Mesenchymal stem cell (in vitro differentiated cells and primary cell): ENCODE measurements at regions not wholly inside any gene's neighbourhood (a gene's known extent, or its start where the extent isn't known, plus 50 kb on each side); places are given as distances from the start of the nearest gene placed in this dataset.

Experiments
- DNase-seq: peaks from one replicate; pipeline ENCODE4 v3.0.0-alpha.2; 2013
- H2AFZ ChIP-seq: one replicate; pipeline ENCODE4 v1.6.1; 2013; ENCODE audit warnings: low read depth, mild to moderate bottlenecking, control low read depth, inconsistent platforms, low read length, moderate library complexity
- H2AK5ac ChIP-seq: 2 replicates; pipeline ENCODE4 v1.6.1; 2013; ENCODE audit warnings: low read length, moderate library complexity, mild to moderate bottlenecking, inconsistent platforms; ENCODE audit not compliant: severe bottlenecking
- H2BK120ac ChIP-seq: one replicate; pipeline ENCODE4 v1.6.1; 2013; ENCODE audit warnings: low read depth, mild to moderate bottlenecking, inconsistent platforms, low read length, moderate library complexity
- H2BK12ac ChIP-seq, 2 experiments: one replicate each; pipeline ENCODE4 v1.6.1; 2013; ENCODE audit warnings: inconsistent platforms in 2 of 2, low read length in 2 of 2, mild to moderate bottlenecking in 2 of 2, moderate library complexity in 2 of 2, control low read depth in 1 of 2
- H2BK15ac ChIP-seq: one replicate; pipeline ENCODE4 v1.6.1; 2013; ENCODE audit warnings: mild to moderate bottlenecking, low read depth, inconsistent platforms; ENCODE audit not compliant: poor library complexity, severe bottlenecking
- H2BK5ac ChIP-seq: 2 replicates; pipeline ENCODE4 v1.6.1; 2013; ENCODE audit warnings: low read depth, mild to moderate bottlenecking, low read length, control low read depth, inconsistent platforms; ENCODE audit not compliant: poor library complexity, severe bottlenecking
- H3K14ac ChIP-seq, 2 experiments: one replicate each; pipeline ENCODE4 v1.6.1; 2013; ENCODE audit warnings: inconsistent platforms in 2 of 2, low read length in 2 of 2, control low read depth in 1 of 2, mild to moderate bottlenecking in 1 of 2, moderate library complexity in 1 of 2
- H3K18ac ChIP-seq, 2 experiments: one replicate each; pipeline ENCODE4 v1.6.1; 2013; ENCODE audit warnings: inconsistent platforms in 2 of 2, low read length in 2 of 2, control low read depth in 1 of 2, low read depth in 1 of 2, mild to moderate bottlenecking in 1 of 2
- H3K23ac ChIP-seq, 2 experiments: one replicate each; pipeline ENCODE4 v1.6.1; 2013; ENCODE audit warnings: inconsistent platforms in 2 of 2, low read length in 2 of 2, mild to moderate bottlenecking in 2 of 2, moderate library complexity in 2 of 2, control low read depth in 1 of 2
- H3K27ac ChIP-seq: 2 replicates; pipeline ENCODE4 v1.5.1; 2013; ENCODE audit warnings: mild to moderate bottlenecking, moderate library complexity, low read length, control low read depth, inconsistent platforms; ENCODE audit not compliant: poor library complexity, severe bottlenecking
- H3K27me3 ChIP-seq, 2 experiments: 2 replicates each; pipeline versions ENCODE4 v1.6.1 to v1.7.0; 2013; ENCODE audit warnings: low read length in 2 of 2, mild to moderate bottlenecking in 2 of 2, moderate library complexity in 2 of 2, control low read depth in 1 of 2, inconsistent platforms in 1 of 2; ENCODE audit not compliant: control insufficient read depth in 1 of 2, insufficient read depth in 1 of 2
- H3K36me3 ChIP-seq, 2 experiments: 2 replicates each; pipeline versions ENCODE4 v1.6.1 to v1.7.0; 2013; ENCODE audit warnings: low read length in 2 of 2, control low read depth in 1 of 2, inconsistent platforms in 1 of 2, low read depth in 1 of 2, mild to moderate bottlenecking in 1 of 2; ENCODE audit not compliant: insufficient read depth in 2 of 2, control insufficient read depth in 1 of 2
- H3K4ac ChIP-seq, 2 experiments: one replicate each; pipeline ENCODE4 v1.6.1; 2013; ENCODE audit warnings: inconsistent platforms in 2 of 2, low read length in 2 of 2, mild to moderate bottlenecking in 2 of 2, moderate library complexity in 2 of 2, control low read depth in 1 of 2, low read depth in 1 of 2
- H3K4me1 ChIP-seq: 2 replicates; pipeline ENCODE4 v1.6.1; 2013; ENCODE audit warnings: low read depth, low read length, control low read depth; ENCODE audit not compliant: control insufficient read depth, insufficient read depth
- H3K4me2 ChIP-seq: 2 replicates; pipeline ENCODE4 v1.6.1; 2013; ENCODE audit warnings: low read length, mild to moderate bottlenecking, inconsistent platforms; ENCODE audit not compliant: poor library complexity, severe bottlenecking
- H3K4me3 ChIP-seq, 2 experiments: 2 replicates each; pipeline versions ENCODE4 v1.5.1 to v1.7.0; 2013; ENCODE audit warnings: low read length in 2 of 2, mild to moderate bottlenecking in 2 of 2, control low read depth in 1 of 2, low read depth in 1 of 2; ENCODE audit not compliant: insufficient read depth in 1 of 2
- H3K79me1 ChIP-seq: replicated peaks from 2 replicates; pipeline ENCODE4 v1.6.1; 2013; ENCODE audit warnings: mild to moderate bottlenecking, control low read depth, low read length, inconsistent platforms; ENCODE audit not compliant: poor library complexity, severe bottlenecking
- H3K9ac ChIP-seq: 2 replicates; pipeline ENCODE4 v1.7.0; 2013; ENCODE audit warnings: mild to moderate bottlenecking, low read length, moderate library complexity
- H3K9me3 ChIP-seq: 2 replicates; pipeline ENCODE4 v1.7.0; 2013; ENCODE audit warnings: mild to moderate bottlenecking, low read length; ENCODE audit not compliant: control insufficient read depth
- H4K8ac ChIP-seq: one replicate; pipeline ENCODE4 v1.6.1; 2013; ENCODE audit warnings: inconsistent platforms, mild to moderate bottlenecking, low read length, moderate library complexity
- H4K91ac ChIP-seq: one replicate; pipeline ENCODE4 v1.6.1; 2013; ENCODE audit warnings: mild to moderate bottlenecking, low read length, inconsistent platforms
- WGBS: methylation state at CpG from one replicate; pipeline ENCODE4 v1.1.7; 2013; ENCODE audit warnings: mixed read lengths; 5-methylcytosine and 5-hydroxymethylcytosine counted together

DNA sequence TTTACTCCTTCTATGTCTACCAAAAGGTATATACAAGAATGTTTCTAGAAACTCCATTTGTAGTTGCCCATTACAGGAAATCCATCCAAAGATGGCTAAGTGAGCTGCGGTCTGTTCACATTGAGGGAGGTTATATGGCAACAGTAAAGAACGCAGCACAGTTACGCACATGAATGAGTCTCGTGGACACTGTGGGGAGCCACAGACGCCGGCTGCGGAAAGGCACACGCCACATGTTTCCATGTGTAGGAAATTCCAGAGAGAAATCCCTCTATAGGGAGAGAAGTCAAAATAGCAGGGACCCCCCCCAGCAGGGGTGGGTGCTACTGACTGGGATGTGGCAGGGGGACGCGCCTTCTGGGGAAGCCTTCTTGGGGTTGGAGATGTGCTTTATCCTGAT lies 139.0 kb upstream of the NCOR2 start:
- H3K14ac ChIP-seq: no peak overlapping the region
- peak overlapping the region; percentile 61 for H2BK15ac ChIP-seq
- H3K36me3 ChIP-seq: peaks cover 0 to 6% of the 10 kb centered on the region in 2 experiments
- H2AK5ac ChIP-seq: peak overlapping the region; percentile 37
- peaks cover 0 to 22% of the 10 kb centered on the region in 2 experiments for H3K27me3 ChIP-seq
- H2AFZ ChIP-seq: no peak overlapping the region
- no peak overlapping the region for H3K4ac ChIP-seq
- DNase-seq: no peak
- no peak overlapping the region for H4K8ac ChIP-seq
- H3K4me1 ChIP-seq: peaks cover 11% of the 10 kb centered on the region
- peak overlapping the region in 1 of 2 experiments; percentile 29 for H2BK12ac ChIP-seq
- no peak overlapping the region for H2BK120ac ChIP-seq
- H4K91ac ChIP-seq: no peak overlapping the region
- no peak overlapping the region for H3K23ac ChIP-seq
- 97% methylated on average over 8 of the region's 10 CpGs for WGBS
- no peak overlapping the region for H2BK5ac ChIP-seq
- H3K4me3 ChIP-seq: no peak overlapping the region
- H3K18ac ChIP-seq: no peak overlapping the region
- no peaks in the 10 kb centered on the region for H3K79me1 ChIP-seq
- H3K9ac ChIP-seq: no peak overlapping the region
- no peak overlapping the region for H3K4me2 ChIP-seq
- H3K27ac ChIP-seq: no peak overlapping the region
- peaks cover 7% of the 10 kb centered on the region for H3K9me3 ChIP-seq

DNA sequence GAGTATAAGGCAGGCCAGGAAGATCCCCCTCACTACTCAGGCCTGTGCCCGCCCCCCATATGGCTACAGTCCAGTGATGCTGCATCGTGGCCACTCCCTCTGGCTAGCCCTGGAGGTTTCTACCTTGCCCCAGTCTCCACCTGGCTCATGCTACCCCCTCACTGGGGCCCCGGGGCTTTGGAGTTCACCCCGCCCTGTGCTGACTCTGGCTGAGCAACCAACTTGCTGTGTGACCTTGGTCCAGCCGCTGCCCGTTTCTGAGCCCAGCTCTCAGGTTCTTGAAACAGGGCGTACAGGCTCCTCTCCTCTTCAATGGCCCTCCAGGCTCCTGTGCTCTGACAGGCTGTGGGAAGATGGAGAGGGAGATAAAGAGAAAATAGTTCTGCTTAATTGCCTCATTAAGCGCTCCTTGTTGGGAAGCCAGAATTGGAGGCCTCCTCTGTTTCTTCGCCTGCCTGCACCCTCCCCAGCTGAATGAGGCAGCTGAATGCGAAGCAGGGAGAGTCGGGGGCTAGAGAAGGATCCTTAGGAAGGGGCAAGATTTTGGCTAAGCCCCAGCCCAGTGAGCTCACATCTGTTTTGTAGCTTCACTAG lies 138.2 kb upstream of the NCOR2 start:
- H3K79me1 ChIP-seq: no peaks in the 10 kb centered on the region
- WGBS: 74% methylated on average over 11 of the region's 11 CpGs
- no peak overlapping the region for H3K9ac ChIP-seq
- no peak overlapping the region for H3K4me3 ChIP-seq
- no peak overlapping the region for H4K91ac ChIP-seq
- H3K27me3 ChIP-seq: peaks cover 0 to 23% of the 10 kb centered on the region in 2 experiments
- H3K18ac ChIP-seq: peak overlapping the region in 1 of 2 experiments; percentile 26
- peaks cover 18% of the 10 kb centered on the region for H3K4me1 ChIP-seq
- peak overlapping the region; percentile 42 to 72 for H2BK12ac ChIP-seq
- H3K9me3 ChIP-seq: peaks cover 7% of the 10 kb centered on the region
- peak overlapping the region in 1 of 2 experiments; percentile 45 for H3K14ac ChIP-seq
- no peak overlapping the region for H3K27ac ChIP-seq
- H3K4me2 ChIP-seq: no peak overlapping the region
- no peak overlapping the region for H2BK120ac ChIP-seq
- H2AFZ ChIP-seq: no peak overlapping the region
- H2BK5ac ChIP-seq: no peak overlapping the region
- H3K23ac ChIP-seq: no peak overlapping the region
- no peak overlapping the region for H3K4ac ChIP-seq
- no peak overlapping the region for H2AK5ac ChIP-seq
- peak overlapping the region; percentile 65 for H2BK15ac ChIP-seq
- DNase-seq: no peak
- H3K36me3 ChIP-seq: peaks cover 0 to 6% of the 10 kb centered on the region in 2 experiments
- no peak overlapping the region for H4K8ac ChIP-seq

DNA sequence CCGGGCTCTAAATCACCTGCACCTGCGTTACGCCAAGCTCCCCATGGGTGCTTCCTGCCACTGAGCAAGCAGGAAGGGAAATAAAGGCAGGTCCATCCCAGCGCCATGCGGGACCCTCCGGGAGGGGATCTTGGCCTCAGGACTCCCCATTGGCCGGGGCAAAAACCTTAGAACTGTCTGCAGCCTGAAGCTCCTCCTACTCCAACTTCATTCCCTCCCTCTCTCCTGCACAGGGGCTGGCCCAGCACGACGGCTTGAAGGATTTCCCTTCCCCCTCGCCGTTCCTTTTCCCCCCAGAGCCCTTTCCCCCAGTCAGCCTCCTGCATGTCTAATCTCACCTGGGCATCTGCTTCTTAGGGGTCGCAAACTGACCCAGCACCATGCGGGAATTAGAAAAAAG lies 137.2 kb upstream of the NCOR2 start:
- Histone ChIP-seq H2BK15ac (peak overlapping the region; percentile 36), H2BK5ac (no peak overlapping the region), H3K14ac (no peak overlapping the region), H3K27me3 (peaks cover 0 to 23% of the 10 kb centered on the region in 2 experiments), H3K9ac (no peak overlapping the region), H2AK5ac (no peak overlapping the region), H2BK12ac (no peak overlapping the region), H4K91ac (peak overlapping the region; percentile 44), H3K36me3 (peaks cover 0 to 6% of the 10 kb centered on the region in 2 experiments), H3K4ac (no peak overlapping the region), H3K27ac (no peak overlapping the region), H4K8ac (no peak overlapping the region), H3K79me1 (no peaks in the 10 kb centered on the region), H2BK120ac (no peak overlapping the region), H3K4me3 (no peak overlapping the region), H3K9me3 (peaks cover 7% of the 10 kb centered on the region), H3K23ac (no peak overlapping the region), H3K4me2 (no peak overlapping the region), H2AFZ (no peak overlapping the region), H3K18ac (no peak overlapping the region), H3K4me1 (peaks cover 15% of the 10 kb centered on the region)
- DNase-seq: no peak
- WGBS: 92% methylated on average over 13 of the region's 13 CpGs

DNA sequence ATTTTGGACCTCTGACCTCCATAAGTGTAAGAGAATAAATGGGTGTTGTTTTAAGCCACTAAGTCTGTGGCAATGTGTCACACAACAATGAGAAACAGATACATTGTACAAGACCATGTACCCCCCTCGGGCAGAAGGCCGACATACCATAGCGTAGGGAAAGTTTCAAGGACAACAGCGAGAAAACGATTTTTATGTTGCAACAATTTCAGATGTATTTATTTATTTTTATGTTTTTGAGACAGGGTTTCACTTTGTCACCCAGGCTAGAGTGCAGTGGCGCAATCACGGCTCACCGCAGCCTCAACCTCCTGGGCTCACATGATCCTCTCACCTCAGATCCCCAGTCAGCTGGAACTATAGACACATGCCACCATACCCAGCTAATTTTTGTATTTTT lies 136.4 kb upstream of the NCOR2 start:
- Histone ChIP-seq H4K91ac (no peak overlapping the region), H2AFZ (no peak overlapping the region), H3K4me3 (no peak overlapping the region), H3K9ac (no peak overlapping the region), H4K8ac (no peak overlapping the region), H3K14ac (no peak overlapping the region), H3K4me2 (no peak overlapping the region), H3K79me1 (no peaks in the 10 kb centered on the region), H3K9me3 (peaks cover 7% of the 10 kb centered on the region), H3K18ac (no peak overlapping the region), H3K27me3 (peaks cover 0 to 23% of the 10 kb centered on the region in 2 experiments), H3K23ac (no peak overlapping the region), H3K4me1 (peaks cover 14% of the 10 kb centered on the region), H2BK120ac (no peak overlapping the region), H2BK15ac (no peak overlapping the region), H2BK12ac (no peak overlapping the region), H2BK5ac (no peak overlapping the region), H2AK5ac (no peak overlapping the region), H3K27ac (no peak overlapping the region), H3K4ac (no peak overlapping the region), H3K36me3 (peaks cover 0 to 6% of the 10 kb centered on the region in 2 experiments)
- no peak for DNase-seq
- 82% methylated on average over 5 of the region's 8 CpGs for WGBS
